Motor neuron (in vitro differentiated cells): ENCODE measurements at regions not wholly inside any gene's neighbourhood (a gene's known extent, or its start where the extent isn't known, plus 50 kb on each side); places are given as distances from the start of the nearest gene placed in this dataset.
A peak's percentile ranks its signal among the peaks of the same experiment; 100 is the strongest.
"Not testable (repeated sequence)": the region's sequence is repeated elsewhere in the genome, so short reads cannot be mapped to it uniquely, and the experiment has no call there.

Source experiments
- ATAC-seq, 8 experiments: fragments of 200-7000 bp; cut with Tn5 transposase; replicated peaks in 6 of 8; 2 replicates each; pipeline ENCODE4 v1.8.0; 2021; ENCODE audit warnings: mild to moderate bottlenecking in 8 of 8, moderate library complexity in 8 of 8
- H3K27ac ChIP-seq, 2 donors: fragments of 250-450 bp; sonication (Bioruptor Pico); 2 replicates each; pipeline ENCODE4 v1.9.0; 2021; ENCODE audit warnings: antibody characterized with exemption in 2 of 2, mild to moderate bottlenecking in 2 of 2, moderate library complexity in 1 of 2
- H3K4me1 ChIP-seq, 2 donors: fragments of 250-450 bp; sonication (Bioruptor Pico); replicated peaks in 1 of 2; 2 replicates each; pipeline ENCODE4 v1.6.1; 2021; ENCODE audit warnings: antibody characterized with exemption in 2 of 2, mild to moderate bottlenecking in 2 of 2, moderate library complexity in 1 of 2
- H3K4me3 ChIP-seq, 5 donors: fragments of 250-450 bp; sonication (Bioruptor Pico); 2 replicates each; pipeline ENCODE4 v1.9.0; 2021; ENCODE audit warnings: antibody characterized with exemption in 5 of 5, mild to moderate bottlenecking in 5 of 5, moderate library complexity in 4 of 5
- WGBS, 10 experiments: fragments of 450-650 bp; shearing (Covaris generic); methylation state at CpG; one replicate each; pipeline ENCODE4 v1.0.0; 2022; 5-methylcytosine and 5-hydroxymethylcytosine counted together
- in situ Hi-C, 9 experiments: fragments of 400-800 bp; cut with MboI; loops; one replicate each; pipeline ENCODE4 v1.15.0; 2021; ENCODE audit warnings: low sequenced_read_pairs in 9 of 9, low pct_unique_long_range_greater_than_20kb in 2 of 9; ENCODE audit not compliant: unreplicated experiment in 9 of 9

GRCh38 chr4:14152834-14153519, 525.5 kb upstream of the BOD1L1 start:
- in situ Hi-C loops = no loop called here

GRCh38 chr4:14155803-14156202, 528.3 kb upstream of the BOD1L1 start:
- peak in 2 of 8 experiments; percentile 60 to 64 for ATAC-seq
- 57 to 100% (median 93%) methylated on average over 1 to 3 of the region's 3 CpGs; no CpG with 5 or more reads in 2 of the 10 experiments for WGBS, 10 experiments
- Histone ChIP-seq H3K4me3 (no peak overlapping the region), H3K4me1 (peaks cover 0 to 5% of the 10 kb centered on the region in 2 donors), H3K27ac (no peak overlapping the region)
- in situ Hi-C loops = no loop called here

More at GRCh38 chr4:14152834-14153519, 525.5 kb upstream of the BOD1L1 start:
- ATAC-seq = no peak
- no peak overlapping the region for H3K27ac ChIP-seq
- peaks cover 16 to 17% of the 10 kb centered on the region in 2 donors for H3K4me1 ChIP-seq
- 38 to 95% (median 72%) methylated on average over 1 to 4 of the region's 4 CpGs; no CpG with 5 or more reads in 1 of the 10 experiments for WGBS, 10 experiments
- H3K4me3 ChIP-seq = no peak overlapping the region

GRCh38 chr4:14157262-14157661, 529.7 kb upstream of the BOD1L1 start:
- Histone ChIP-seq H3K4me1 (peaks cover 0 to under 1% of the 10 kb centered on the region in 2 donors), H3K4me3 (no peak overlapping the region), H3K27ac (no peak overlapping the region)
- no peak for ATAC-seq
- 21 to 100% (median 86%) methylated on average over 1 to 2 of the region's 2 CpGs; no CpG with 5 or more reads in 2 of the 10 experiments for WGBS, 10 experiments
- in situ Hi-C loops = no loop called here

- Histone ChIP-seq H3K27ac (no peak overlapping the region), H3K4me3 (no peak overlapping the region), H3K4me1 (peaks cover 0 to 5% of the 10 kb centered on the region in 2 donors)
- WGBS, 10 experiments = 19 to 77% (median 54%) methylated on average over 1 to 3 of the region's 3 CpGs; no CpG with 5 or more reads in 2 of the 10 experiments
- peak in 2 of 8 experiments; percentile 94 to 96 for ATAC-seq
- in situ Hi-C loops = no loop called here
Measured at GRCh38 chr4:14165222-14165920, 537.8 kb upstream of the BOD1L1 start.

GRCh38 chr4:14167876-14168510, 540.5 kb upstream of the BOD1L1 start:
- peaks cover 0 to 5% of the 10 kb centered on the region in 2 donors for H3K4me1 ChIP-seq
- in situ Hi-C loops = no loop called here
- no peak overlapping the region for H3K27ac ChIP-seq
- no peak overlapping the region for H3K4me3 ChIP-seq
- 41 to 98% (median 94%) methylated on average over 3 to 8 of the region's 8 CpGs for WGBS, 10 experiments
- ATAC-seq = no peak

- in situ Hi-C loops = no loop called here
- ATAC-seq = peak in 1 of 8 experiments; percentile 48
- Histone ChIP-seq H3K4me3 (no peak overlapping the region), H3K27ac (no peak overlapping the region), H3K4me1 (peaks cover 0 to 5% of the 10 kb centered on the region in 2 donors)
- 11 to 100% (median 82%) methylated on average over 1 to 5 of the region's 5 CpGs for WGBS, 10 experiments
Measured at GRCh38 chr4:14168919-14169318, 541.4 kb upstream of the BOD1L1 start.

- ATAC-seq = peak in 4 of 8 experiments; percentile 28 to 39 (median 30)
- 0 to 86% (median 30%) methylated on average over 1 to 2 of the region's 2 CpGs for WGBS, 10 experiments
- in situ Hi-C loops = no loop called here
- Histone ChIP-seq H3K4me3 (no peak overlapping the region), H3K4me1 (peaks cover 0 to 5% of the 10 kb centered on the region in 2 donors), H3K27ac (no peak overlapping the region)
Measured at GRCh38 chr4:14169460-14169859, 541.9 kb upstream of the BOD1L1 start.

- ATAC-seq, in situ Hi-C loops: not testable (repeated sequence)
Measured at GRCh38 chr4:14169940-14170339, 542.4 kb upstream of the BOD1L1 start.

GRCh38 chr4:14176613-14177012, 549.1 kb upstream of the BOD1L1 start:
- 54 to 96% (median 82%) methylated on average over 1 to 3 of the region's 3 CpGs; no CpG with 5 or more reads in 3 of the 10 experiments for WGBS, 10 experiments
- no peak for ATAC-seq
- no peak overlapping the region for H3K27ac ChIP-seq
- in situ Hi-C loops = no loop called here
- H3K4me1 ChIP-seq = peaks cover 0 to 9% of the 10 kb centered on the region in 2 donors
- H3K4me3 ChIP-seq = no peak overlapping the region

More at GRCh38 chr4:14169940-14170339, 542.4 kb upstream of the BOD1L1 start:
- WGBS, 10 experiments = 48 to 100% (median 69%) methylated on average over 1 to 6 of the region's 6 CpGs; no CpG with 5 or more reads in 3 of the 10 experiments
- H3K4me3 ChIP-seq, H3K4me1 ChIP-seq, H3K27ac ChIP-seq: not testable (repeated sequence)

GRCh38 chr4:14177987-14178386, 550.5 kb upstream of the BOD1L1 start:
- ATAC-seq = no peak
- Histone ChIP-seq H3K27ac (no peak overlapping the region), H3K4me3 (no peak overlapping the region), H3K4me1 (peaks cover 0 to 9% of the 10 kb centered on the region in 2 donors)
- in situ Hi-C loops = no loop called here
- 53 to 100% (median 95%) methylated on average over 1 to 3 of the region's 3 CpGs; no CpG with 5 or more reads in 2 of the 10 experiments for WGBS, 10 experiments

GRCh38 chr4:14178421-14178820, 550.9 kb upstream of the BOD1L1 start:
- Histone ChIP-seq H3K4me1 (peaks cover 0 to 9% of the 10 kb centered on the region in 2 donors), H3K27ac (no peak overlapping the region), H3K4me3 (no peak overlapping the region)
- peak in 2 of 8 experiments; percentile 55 to 67 for ATAC-seq
- in situ Hi-C loops = no loop called here
- 0 to 83% (median 6%) methylated on average over 1 of the region's 1 CpG; no CpG with 5 or more reads in 4 of the 10 experiments for WGBS, 10 experiments

GRCh38 chr4:14180166-14180565, 552.6 kb upstream of the BOD1L1 start:
- Histone ChIP-seq H3K4me3 (no peak overlapping the region), H3K4me1 (peaks cover 4 to 9% of the 10 kb centered on the region in 2 donors), H3K27ac (no peak overlapping the region)
- WGBS, 10 experiments = 50 to 92% (median 82%) methylated on average over 1 to 2 of the region's 2 CpGs; no CpG with 5 or more reads in 4 of the 10 experiments
- ATAC-seq = no peak
- in situ Hi-C loops = no loop called here
